ENCODE measurements at regions not wholly inside any gene's neighbourhood (a gene's known extent, or its start where the extent isn't known, plus 50 kb on each side); places are given as distances from the start of the nearest gene placed in this dataset.

DNA sequence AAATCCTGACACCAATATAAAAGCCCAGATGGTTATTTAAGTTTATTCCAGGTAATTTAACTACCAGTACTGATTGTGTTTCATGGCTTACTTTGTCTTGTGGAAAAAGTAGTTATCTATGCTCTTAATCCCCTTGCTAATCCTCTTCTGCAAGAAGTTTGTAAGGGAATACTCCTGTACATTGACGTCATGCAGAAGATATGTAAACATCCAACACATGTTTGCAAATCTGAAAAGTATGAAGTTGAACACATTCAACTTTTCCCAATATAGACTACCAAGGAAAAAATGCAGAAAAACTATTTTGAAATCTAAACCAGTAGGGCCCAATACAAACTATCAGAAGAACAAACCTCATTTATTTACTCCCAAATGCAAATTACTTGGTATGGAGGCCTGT is 56.3 kb upstream of the ELL2 start:
- DNase-seq = peak; percentile 91

DNA sequence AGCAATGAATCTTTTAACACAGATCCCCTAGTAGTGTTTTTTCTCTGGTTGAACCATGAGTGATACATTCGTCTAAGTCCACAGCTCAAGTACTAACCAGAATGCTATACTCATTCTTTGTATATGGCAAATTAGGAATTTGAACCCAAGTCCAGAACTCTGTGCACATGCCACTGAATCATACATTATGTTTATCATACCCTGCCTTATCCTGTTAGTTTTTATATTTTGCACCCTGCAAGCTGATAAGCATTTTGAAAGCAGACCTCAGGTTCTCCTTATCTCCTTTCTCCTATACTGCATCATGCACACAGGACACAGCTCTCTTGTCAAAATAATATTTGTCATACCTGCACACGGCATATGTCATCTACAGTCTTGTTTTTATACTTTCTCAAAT is 54.6 kb upstream of the ELL2 start:
- DNase-seq = no peak

DNA sequence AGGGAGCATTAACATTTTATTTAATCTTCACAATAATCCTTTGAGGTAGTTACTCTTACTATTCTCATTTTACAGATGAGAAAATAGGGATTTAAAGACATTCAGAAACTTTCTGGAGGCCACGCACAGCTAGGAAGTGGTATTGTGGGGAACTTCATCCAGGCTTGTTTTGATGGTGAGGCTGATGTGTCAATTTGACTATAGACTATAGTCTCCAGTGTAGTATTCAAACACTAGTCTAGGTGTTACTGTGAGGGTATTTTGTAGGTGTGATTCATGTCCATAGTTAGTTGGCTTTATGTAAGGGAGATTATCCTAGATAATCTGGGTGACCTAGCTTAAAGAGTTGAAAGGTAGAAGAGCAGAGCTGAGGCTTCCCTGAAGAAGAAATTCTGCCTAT is 54.1 kb upstream of the ELL2 start:
- DNase-seq = no peak

DNA sequence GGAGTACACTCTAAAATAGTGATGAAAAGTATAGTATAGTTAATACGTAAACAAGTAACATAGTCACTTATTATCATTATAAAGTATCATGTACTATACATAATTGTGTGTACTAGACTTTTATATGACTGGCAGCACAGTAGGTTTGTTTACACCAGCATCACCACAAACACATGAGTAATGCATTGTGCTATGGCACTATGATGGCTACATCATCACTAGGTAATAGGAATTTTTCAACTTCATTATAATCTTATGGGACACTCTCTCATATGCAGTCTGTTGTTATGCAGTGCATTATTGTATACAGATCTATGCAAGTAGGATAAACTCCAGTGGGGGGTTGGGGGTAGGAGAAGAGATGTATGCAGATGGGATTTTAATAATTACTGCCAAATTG is 52.7 kb upstream of the ELL2 start:
- DNase-seq = no peak

DNA sequence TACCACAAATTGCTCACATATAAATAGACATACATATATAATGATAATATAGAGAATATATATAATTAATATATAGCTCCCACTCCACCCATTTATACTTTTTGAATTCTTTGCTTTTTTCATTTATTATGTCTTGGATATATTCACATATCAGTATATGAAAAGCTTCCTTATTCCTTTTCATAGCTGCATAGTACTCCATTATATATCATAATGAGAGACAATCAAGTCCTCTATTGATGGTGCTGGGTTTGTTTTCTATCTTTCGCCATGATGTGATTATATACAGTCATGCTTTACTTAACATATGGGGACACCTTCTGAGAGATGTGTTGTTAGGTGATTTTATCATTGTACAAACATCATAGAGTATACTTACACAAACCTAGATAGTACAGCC is 51.6 kb upstream of the ELL2 start:
- DNase-seq = no peak

DNA sequence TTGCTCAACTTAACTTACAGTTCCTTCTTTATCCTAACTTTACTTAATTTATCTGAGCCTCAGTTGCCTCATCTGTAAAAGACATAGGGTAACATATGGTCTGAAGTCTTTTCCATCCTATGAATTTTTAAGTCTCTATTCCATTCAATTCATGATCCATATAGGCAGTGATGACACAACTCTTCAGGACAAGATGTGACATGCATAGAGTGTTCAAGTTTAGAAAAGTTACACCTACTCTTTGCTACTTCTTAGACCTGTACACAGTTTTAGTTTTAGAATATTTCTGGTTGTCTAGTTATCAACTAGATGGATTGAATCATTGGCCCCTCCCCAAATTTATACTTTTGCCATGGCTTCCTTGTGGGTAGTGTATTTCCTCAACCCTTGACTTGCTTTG is 50.7 kb upstream of the ELL2 start:
- DNase-seq = no peak

Data from fibroblast of skin of back (primary cell).